GM19025 (cell line): ENCODE measurements at regions not wholly inside any gene's neighbourhood (a gene's known extent, or its start where the extent isn't known, plus 50 kb on each side); places are given as distances from the start of the nearest gene placed in this dataset.

Source experiments
- ATAC-seq: cut with Tn5 transposase; IDR thresholded peaks from one replicate; pipeline ENCODE4 v1.9.1; 2021; ENCODE audit warnings: mild to moderate bottlenecking, low read depth, moderate library complexity; ENCODE audit not compliant: unreplicated experiment

GRCh38 chr18:21162786-21163185, 51.2 kb upstream of the ROCK1 start:
- no peak for ATAC-seq

- ATAC-seq: no peak
Measured at GRCh38 chr18:21163647-21164547, 52.3 kb upstream of the ROCK1 start.

- ATAC-seq: no peak
Measured at GRCh38 chr18:21164548-21165095, 53.0 kb upstream of the ROCK1 start.

DNA sequence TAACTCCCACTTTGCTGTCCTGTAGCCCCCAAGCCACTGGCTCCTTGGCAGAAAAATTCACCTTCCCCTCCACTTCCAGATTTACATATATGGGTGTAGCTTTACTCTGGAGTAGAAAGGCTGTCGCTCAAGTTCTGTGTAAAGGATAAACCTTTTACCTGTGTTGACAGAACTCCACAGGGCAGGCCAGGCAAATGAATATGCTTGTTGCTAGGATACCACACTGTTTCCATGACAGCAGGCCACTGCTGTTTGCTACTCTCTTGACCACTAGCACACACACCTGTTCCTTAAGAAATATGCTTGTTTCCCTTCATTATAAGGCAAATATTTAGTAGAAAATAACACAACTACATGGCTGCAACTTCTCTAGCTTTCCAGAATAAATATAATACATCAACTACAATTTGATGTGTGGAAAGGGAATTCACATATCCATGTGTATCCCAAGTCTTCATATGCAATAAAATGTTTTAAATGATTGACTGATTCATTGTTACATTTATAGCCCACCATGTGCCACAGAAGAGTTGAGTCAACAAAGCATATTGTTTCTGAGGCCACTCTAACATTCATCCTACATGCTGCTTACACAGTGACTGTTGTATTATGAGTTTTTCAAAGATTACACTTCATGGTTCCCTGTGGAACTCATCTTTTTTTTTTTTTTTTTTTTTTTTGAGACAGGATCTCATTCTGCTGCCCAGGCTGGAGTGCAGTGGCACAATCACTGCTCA, 56.2 kb upstream of the ROCK1 start:
- ATAC-seq: no peak

DNA sequence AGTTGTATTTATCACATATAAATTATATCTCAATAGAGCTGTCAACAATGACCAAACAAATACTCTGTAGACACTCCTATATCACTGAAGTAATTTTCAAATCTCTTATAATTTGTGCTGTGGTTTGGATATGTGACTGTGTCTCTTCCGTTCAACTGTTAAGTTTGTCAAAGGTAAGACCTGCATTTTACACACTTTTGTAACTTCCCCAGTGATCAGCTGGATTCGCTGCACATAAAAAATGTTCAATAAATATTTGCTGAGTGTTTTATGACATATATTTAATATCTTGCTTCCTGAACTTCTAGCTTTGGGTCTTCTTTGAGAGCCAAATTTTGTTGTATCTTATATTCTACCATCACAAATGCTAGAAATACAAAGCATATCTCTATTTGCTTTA, 57.3 kb upstream of the ROCK1 start:
- no peak for ATAC-seq

DNA sequence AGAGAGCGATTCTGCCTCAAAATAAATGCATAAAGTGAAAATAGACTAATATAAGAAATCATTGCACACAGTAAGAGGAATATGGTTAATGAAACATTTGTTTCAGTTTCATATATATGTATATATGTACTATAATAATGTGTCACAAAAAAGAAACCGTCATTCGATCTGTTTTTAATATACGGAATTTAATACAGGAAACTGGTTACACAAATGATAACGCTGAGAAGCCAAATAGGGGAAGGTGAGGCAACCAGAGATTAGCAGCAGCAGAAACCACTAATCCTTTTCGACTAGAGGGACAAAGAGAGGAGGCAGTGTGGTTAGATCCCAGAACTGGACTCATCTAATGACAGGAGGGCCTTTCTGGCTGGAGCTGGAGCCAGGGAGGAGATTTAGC, 64.2 kb upstream of the GREB1L start:
- ATAC-seq: no peak

- ATAC-seq: peak; percentile 66
Measured at GRCh38 chr18:21179590-21180220, 62.3 kb upstream of the GREB1L start.

GRCh38 chr18:21180588-21180987, 61.4 kb upstream of the GREB1L start:
- no peak for ATAC-seq

GRCh38 chr18:21181766-21182165, 60.3 kb upstream of the GREB1L start:
- no peak for ATAC-seq

DNA sequence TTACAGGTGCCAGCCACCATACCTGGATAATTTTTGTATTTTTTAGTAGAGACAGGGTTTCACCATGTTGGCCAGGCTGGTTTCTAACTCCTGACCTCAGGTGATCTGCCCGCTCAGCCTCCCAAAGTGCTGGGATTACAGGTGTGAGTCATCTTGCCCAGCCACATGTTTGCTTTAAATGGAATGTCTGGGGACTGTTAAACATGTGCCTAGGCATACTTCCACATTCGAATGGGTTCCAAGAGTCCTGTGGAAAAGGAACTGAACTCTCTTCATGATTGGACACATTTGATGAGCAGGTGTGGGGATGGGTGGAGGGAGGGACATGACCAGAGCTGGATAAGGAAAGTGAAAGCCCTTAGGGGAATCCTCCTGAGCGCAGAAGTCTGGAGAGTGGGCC, 58.4 kb upstream of the GREB1L start:
- no peak for ATAC-seq

GRCh38 chr18:21184396-21184996, 57.5 kb upstream of the GREB1L start:
- no peak for ATAC-seq

- no peak for ATAC-seq
Measured at GRCh38 chr18:21187886-21188285, 54.1 kb upstream of the GREB1L start.

- no peak for ATAC-seq
Measured at GRCh38 chr18:21191596-21192307, 50.3 kb upstream of the GREB1L start.
